Mucosa of rectum (tissue), 2 donors: ENCODE measurements at regions not wholly inside any gene's neighbourhood (a gene's known extent, or its start where the extent isn't known, plus 50 kb on each side); places are given as distances from the start of the nearest gene placed in this dataset.

ENCODE experiments used
- H3K27ac ChIP-seq, 2 donors: one replicate each; pipeline ENCODE4 v1.7.0; 2013; ENCODE audit warnings: inconsistent platforms in 2 of 2, low read depth in 2 of 2, low read length in 2 of 2
- H3K27me3 ChIP-seq, 2 donors: one replicate each; pipeline ENCODE4 v1.7.0; 2013; ENCODE audit warnings: low read length in 2 of 2; ENCODE audit not compliant: control insufficient read depth in 2 of 2, insufficient read depth in 2 of 2
- H3K36me3 ChIP-seq, 2 donors: one replicate each; pipeline ENCODE4 v1.7.0; 2013; ENCODE audit warnings: low read length in 2 of 2; ENCODE audit not compliant: control insufficient read depth in 2 of 2, insufficient read depth in 2 of 2
- H3K4me1 ChIP-seq, 2 donors: one replicate each; pipeline ENCODE4 v1.7.0; 2013; ENCODE audit warnings: low read length in 2 of 2, mild to moderate bottlenecking in 1 of 2; ENCODE audit not compliant: control insufficient read depth in 2 of 2, insufficient read depth in 2 of 2
- H3K4me3 ChIP-seq, 2 donors: one replicate each; pipeline ENCODE4 v1.7.0; 2013; ENCODE audit warnings: low read length in 2 of 2
- H3K9ac ChIP-seq, 2 donors: one replicate each; pipeline ENCODE4 v1.7.0; 2013; ENCODE audit warnings: low read length in 2 of 2, low read depth in 1 of 2, mild to moderate bottlenecking in 1 of 2
- H3K9me3 ChIP-seq, 2 donors: one replicate each; pipeline ENCODE4 v1.7.0; 2013; ENCODE audit warnings: low read length in 2 of 2; ENCODE audit not compliant: control insufficient read depth in 2 of 2
- donor health status: healthy.
- donor health status: Normal muscosa, but diverticular disease.

- no peaks in the 10 kb centered on the region for H3K9me3 ChIP-seq
- no peaks in the 10 kb centered on the region for H3K36me3 ChIP-seq
- H3K4me3 ChIP-seq: no peak overlapping the region
- no peak overlapping the region for H3K9ac ChIP-seq
- H3K27me3 ChIP-seq: no peaks in the 10 kb centered on the region
- H3K4me1 ChIP-seq: peaks cover 0 to 10% of the 10 kb centered on the region in 2 donors
- H3K27ac ChIP-seq: no peak overlapping the region
These were observed 69.6 kb upstream of the RIOK3 start for GRCh38 chr18:23383494-23383893.

GRCh38 chr18:23384778-23385736 lies 68.0 kb upstream of the RIOK3 start:
- Histone ChIP-seq H3K9ac (no peak overlapping the region), H3K4me3 (no peak overlapping the region), H3K9me3 (no peaks in the 10 kb centered on the region), H3K27ac (no peak overlapping the region), H3K27me3 (no peaks in the 10 kb centered on the region), H3K4me1 (peaks cover 0 to 7% of the 10 kb centered on the region in 2 donors), H3K36me3 (no peaks in the 10 kb centered on the region)

- no peaks in the 10 kb centered on the region for H3K36me3 ChIP-seq
- H3K27ac ChIP-seq: no peak overlapping the region
- H3K4me3 ChIP-seq: no peak overlapping the region
- peaks cover 0 to 7% of the 10 kb centered on the region in 2 donors for H3K4me1 ChIP-seq
- H3K27me3 ChIP-seq: no peaks in the 10 kb centered on the region
- H3K9me3 ChIP-seq: no peaks in the 10 kb centered on the region
- H3K9ac ChIP-seq: no peak overlapping the region
These were observed 66.8 kb upstream of the RIOK3 start for GRCh38 chr18:23386317-23386716.

- no peaks in the 10 kb centered on the region for H3K36me3 ChIP-seq
- H3K9me3 ChIP-seq: no peaks in the 10 kb centered on the region
These were observed 65.8 kb upstream of the RIOK3 start for GRCh38 chr18:23387265-23387664.

GRCh38 chr18:23388357-23388756 lies 64.7 kb upstream of the RIOK3 start:
- H3K27me3 ChIP-seq: no peaks in the 10 kb centered on the region
- no peak overlapping the region for H3K4me3 ChIP-seq
- H3K9me3 ChIP-seq: no peaks in the 10 kb centered on the region
- H3K4me1 ChIP-seq: peaks cover 0 to 7% of the 10 kb centered on the region in 2 donors
- no peaks in the 10 kb centered on the region for H3K36me3 ChIP-seq
- H3K27ac ChIP-seq: no peak overlapping the region
- H3K9ac ChIP-seq: no peak overlapping the region

More at GRCh38 chr18:23387265-23387664, 65.8 kb upstream of the RIOK3 start:
- H3K4me1 ChIP-seq: peaks cover 0 to 7% of the 10 kb centered on the region in 2 donors
- no peak overlapping the region for H3K4me3 ChIP-seq
- H3K27me3 ChIP-seq: no peaks in the 10 kb centered on the region
- H3K27ac ChIP-seq: no peak overlapping the region
- H3K9ac ChIP-seq: no peak overlapping the region

- H3K4me3 ChIP-seq: no peak overlapping the region
- H3K27ac ChIP-seq: no peak overlapping the region
- no peaks in the 10 kb centered on the region for H3K27me3 ChIP-seq
- no peak overlapping the region for H3K9ac ChIP-seq
- H3K36me3 ChIP-seq: no peaks in the 10 kb centered on the region
- H3K9me3 ChIP-seq: no peaks in the 10 kb centered on the region
- H3K4me1 ChIP-seq: no peaks in the 10 kb centered on the region
These were observed 61.9 kb upstream of the RIOK3 start for GRCh38 chr18:23391156-23391555.

- Histone ChIP-seq H3K36me3 (no peaks in the 10 kb centered on the region), H3K27ac (no peak overlapping the region), H3K9ac (no peak overlapping the region), H3K4me3 (no peak overlapping the region), H3K27me3 (no peaks in the 10 kb centered on the region), H3K9me3 (no peaks in the 10 kb centered on the region), H3K4me1 (peaks cover 0 to 8% of the 10 kb centered on the region in 2 donors)
These were observed 55.2 kb upstream of the RIOK3 start for GRCh38 chr18:23397907-23398306.

- no peak overlapping the region for H3K27ac ChIP-seq
- H3K27me3 ChIP-seq: no peaks in the 10 kb centered on the region
- no peak overlapping the region for H3K4me3 ChIP-seq
- H3K36me3 ChIP-seq: no peaks in the 10 kb centered on the region
- no peaks in the 10 kb centered on the region for H3K9me3 ChIP-seq
- H3K9ac ChIP-seq: no peak overlapping the region
- peaks cover 0 to 8% of the 10 kb centered on the region in 2 donors for H3K4me1 ChIP-seq
These were observed 54.7 kb upstream of the RIOK3 start for GRCh38 chr18:23398401-23398800.

GRCh38 chr18:23399067-23399466 lies 54.0 kb upstream of the RIOK3 start:
- Histone ChIP-seq H3K27ac (no peak overlapping the region), H3K4me3 (no peak overlapping the region)

GRCh38 chr18:23400918-23401317 lies 52.2 kb upstream of the RIOK3 start:
- H3K27me3 ChIP-seq: no peaks in the 10 kb centered on the region
- peaks cover 0 to 8% of the 10 kb centered on the region in 2 donors for H3K4me1 ChIP-seq
- no peak overlapping the region for H3K4me3 ChIP-seq
- H3K9ac ChIP-seq: no peak overlapping the region
- H3K36me3 ChIP-seq: no peaks in the 10 kb centered on the region
- H3K9me3 ChIP-seq: no peaks in the 10 kb centered on the region
- no peak overlapping the region for H3K27ac ChIP-seq

More at GRCh38 chr18:23399067-23399466, 54.0 kb upstream of the RIOK3 start:
- Histone ChIP-seq H3K9me3 (no peaks in the 10 kb centered on the region), H3K9ac (no peak overlapping the region), H3K27me3 (no peaks in the 10 kb centered on the region), H3K4me1 (peaks cover 0 to 8% of the 10 kb centered on the region in 2 donors), H3K36me3 (no peaks in the 10 kb centered on the region)
